ENCODE measurements at regions not wholly inside any gene's neighbourhood (a gene's known extent, or its start where the extent isn't known, plus 50 kb on each side); places are given as distances from the start of the nearest gene placed in this dataset.

DNA sequence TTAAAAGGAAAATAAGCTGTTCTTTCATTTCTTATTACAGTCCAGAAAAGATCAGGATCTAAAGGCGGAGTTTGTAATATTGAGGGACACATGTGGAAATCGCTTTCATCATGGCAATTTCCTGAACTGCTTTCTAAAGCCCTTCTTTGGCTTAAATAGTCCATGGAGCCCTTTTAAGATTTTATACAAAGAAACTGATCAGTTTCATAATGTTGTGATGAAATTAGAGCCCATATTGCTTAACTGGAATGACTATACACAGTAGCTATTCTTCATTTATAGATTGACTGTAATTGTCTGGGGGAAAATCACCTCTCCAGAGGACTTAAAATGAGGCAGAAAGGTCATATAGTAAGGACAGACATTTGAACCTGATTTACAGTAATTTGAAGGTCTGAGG lies 322.2 kb downstream of the ETAA1 start:
- Histone ChIP-seq H3K4me1 (ENCODE audit: low read length) (no peaks in the 10 kb centered on the region), H3K27me3 (ENCODE audit: low read length) (no peaks in the 10 kb centered on the region), H3K27ac (ENCODE audit: low read length) (no peak overlapping the region), H4K20me1 (ENCODE audit: insufficient read depth, low read depth, low read length) (no peaks in the 10 kb centered on the region), H3K9ac (ENCODE audit: low read length) (no peak overlapping the region), H3K9me3 (ENCODE audit: low read length) (no peaks in the 10 kb centered on the region), H3K4me3 (ENCODE audit: low read length) (no peak overlapping the region), H3K79me2 (ENCODE audit: low read length) (no peaks in the 10 kb centered on the region), H3K36me3 (ENCODE audit: insufficient read depth, low read length) (no peaks in the 10 kb centered on the region), H3K9me2 (replicated peaks; ENCODE audit: insufficient read depth, low read length) (no peaks in the 10 kb centered on the region), H3K4me2 (ENCODE audit: low read depth, low read length, poor library complexity, severe bottlenecking) (no peak overlapping the region), H2AFZ (ENCODE audit: low read length) (no peak overlapping the region)
- DNase-seq, result no peak

- DNase-seq, result no peak
- Histone ChIP-seq H3K9me2 (replicated peaks; ENCODE audit: insufficient read depth, low read length) (no peaks in the 10 kb centered on the region), H3K4me3 (ENCODE audit: low read length) (no peak overlapping the region), H3K27me3 (ENCODE audit: low read length) (no peaks in the 10 kb centered on the region), H3K36me3 (ENCODE audit: insufficient read depth, low read length) (no peaks in the 10 kb centered on the region), H3K4me2 (ENCODE audit: low read depth, low read length, poor library complexity, severe bottlenecking) (no peak overlapping the region), H3K79me2 (ENCODE audit: low read length) (no peaks in the 10 kb centered on the region), H3K27ac (ENCODE audit: low read length) (no peak overlapping the region), H3K4me1 (ENCODE audit: low read length) (peaks cover 6% of the 10 kb centered on the region), H3K9me3 (ENCODE audit: low read length) (no peaks in the 10 kb centered on the region), H4K20me1 (ENCODE audit: insufficient read depth, low read depth, low read length) (no peaks in the 10 kb centered on the region), H3K9ac (ENCODE audit: low read length) (no peak overlapping the region), H2AFZ (ENCODE audit: low read length) (no peak overlapping the region)
These were observed 324.4 kb downstream of the ETAA1 start for GRCh38 chr2:67721516-67721915.

DNA sequence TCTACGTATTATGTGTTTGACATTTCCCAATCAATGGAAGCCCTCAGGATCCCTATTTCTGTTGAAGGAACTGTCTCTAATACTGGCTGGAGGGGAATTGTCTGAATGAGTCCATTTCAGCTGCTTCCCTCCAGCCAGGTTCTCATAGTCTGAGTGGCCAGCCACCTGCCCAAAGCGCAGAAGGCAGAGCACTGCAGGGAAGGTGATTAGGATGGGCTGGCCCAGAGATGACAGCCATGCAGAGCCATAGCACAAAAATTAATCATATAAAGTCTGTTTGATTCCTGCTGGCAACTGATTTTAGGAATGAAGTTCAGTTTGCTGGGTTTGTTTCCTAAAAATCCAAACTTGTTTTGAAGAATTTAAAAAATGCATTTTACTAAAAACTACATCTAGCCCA lies 327.1 kb downstream of the ETAA1 start:
- Histone ChIP-seq H3K9ac (ENCODE audit: low read length) (no peak overlapping the region), H3K79me2 (ENCODE audit: low read length) (no peaks in the 10 kb centered on the region), H3K4me1 (ENCODE audit: low read length) (peaks cover 6% of the 10 kb centered on the region), H3K4me3 (ENCODE audit: low read length) (no peak overlapping the region), H3K9me2 (replicated peaks; ENCODE audit: insufficient read depth, low read length) (no peaks in the 10 kb centered on the region), H3K27ac (ENCODE audit: low read length) (no peak overlapping the region), H3K36me3 (ENCODE audit: insufficient read depth, low read length) (no peaks in the 10 kb centered on the region), H2AFZ (ENCODE audit: low read length) (no peak overlapping the region), H3K4me2 (ENCODE audit: low read depth, low read length, poor library complexity, severe bottlenecking) (no peak overlapping the region), H3K9me3 (ENCODE audit: low read length) (no peaks in the 10 kb centered on the region), H3K27me3 (ENCODE audit: low read length) (no peaks in the 10 kb centered on the region), H4K20me1 (ENCODE audit: insufficient read depth, low read depth, low read length) (no peaks in the 10 kb centered on the region)
- DNase-seq, result no peak

GRCh38 chr2:67725731-67726130 lies 328.6 kb downstream of the ETAA1 start:
- Histone ChIP-seq H3K36me3 (ENCODE audit: insufficient read depth, low read length) (no peaks in the 10 kb centered on the region), H3K79me2 (ENCODE audit: low read length) (no peaks in the 10 kb centered on the region), H3K27me3 (ENCODE audit: low read length) (no peaks in the 10 kb centered on the region), H3K9ac (ENCODE audit: low read length) (no peak overlapping the region), H3K4me2 (ENCODE audit: low read depth, low read length, poor library complexity, severe bottlenecking) (no peak overlapping the region), H2AFZ (ENCODE audit: low read length) (no peak overlapping the region), H3K4me1 (ENCODE audit: low read length) (peaks cover 6% of the 10 kb centered on the region), H3K27ac (ENCODE audit: low read length) (no peak overlapping the region), H4K20me1 (ENCODE audit: insufficient read depth, low read depth, low read length) (no peaks in the 10 kb centered on the region), H3K4me3 (ENCODE audit: low read length) (no peak overlapping the region), H3K9me3 (ENCODE audit: low read length) (no peaks in the 10 kb centered on the region), H3K9me2 (replicated peaks; ENCODE audit: insufficient read depth, low read length) (no peaks in the 10 kb centered on the region)
- no peak for DNase-seq

DNA sequence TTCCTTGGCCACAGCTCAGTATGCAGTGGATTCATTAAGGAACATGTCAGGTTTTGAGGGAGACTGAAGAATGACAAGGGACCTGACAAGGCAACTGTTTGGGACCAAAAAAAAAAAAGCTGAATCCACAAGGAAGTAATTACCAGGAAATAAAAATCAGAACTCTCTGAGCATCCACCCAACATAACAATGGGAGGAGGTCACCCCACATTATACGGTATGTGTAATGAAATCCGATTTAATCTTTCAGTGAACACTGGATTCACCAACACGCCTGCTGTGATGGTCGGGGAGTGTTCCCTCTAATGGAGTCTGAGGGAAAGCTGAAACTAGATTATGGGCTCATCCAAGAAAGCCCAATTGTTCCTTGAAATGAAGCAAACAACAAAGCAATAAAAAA lies 329.3 kb downstream of the ETAA1 start:
- Histone ChIP-seq H3K4me3 (ENCODE audit: low read length) (no peak overlapping the region), H3K79me2 (ENCODE audit: low read length) (no peaks in the 10 kb centered on the region), H3K9ac (ENCODE audit: low read length) (no peak overlapping the region), H3K9me3 (ENCODE audit: low read length) (no peaks in the 10 kb centered on the region), H3K27me3 (ENCODE audit: low read length) (no peaks in the 10 kb centered on the region), H3K4me1 (ENCODE audit: low read length) (peaks cover 6% of the 10 kb centered on the region), H3K36me3 (ENCODE audit: insufficient read depth, low read length) (no peaks in the 10 kb centered on the region), H3K27ac (ENCODE audit: low read length) (no peak overlapping the region), H4K20me1 (ENCODE audit: insufficient read depth, low read depth, low read length) (no peaks in the 10 kb centered on the region), H3K9me2 (replicated peaks; ENCODE audit: insufficient read depth, low read length) (no peaks in the 10 kb centered on the region), H2AFZ (ENCODE audit: low read length) (no peak overlapping the region), H3K4me2 (ENCODE audit: low read depth, low read length, poor library complexity, severe bottlenecking) (no peak overlapping the region)
- no peak for DNase-seq

GRCh38 chr2:67727131-67727530 lies 330.0 kb downstream of the ETAA1 start:
- H3K36me3 ChIP-seq (ENCODE audit: insufficient read depth, low read length), result no peaks in the 10 kb centered on the region
- no peaks in the 10 kb centered on the region for H3K27me3 ChIP-seq (ENCODE audit: low read length)
- H4K20me1 ChIP-seq (ENCODE audit: insufficient read depth, low read depth, low read length), result no peaks in the 10 kb centered on the region
- no peak overlapping the region for H3K4me2 ChIP-seq (ENCODE audit: low read depth, low read length, poor library complexity, severe bottlenecking)
- H2AFZ ChIP-seq (ENCODE audit: low read length), result no peak overlapping the region
- DNase-seq, result no peak
- H3K79me2 ChIP-seq (ENCODE audit: low read length), result no peaks in the 10 kb centered on the region
- no peak overlapping the region for H3K27ac ChIP-seq (ENCODE audit: low read length)
- H3K4me3 ChIP-seq (ENCODE audit: low read length), result no peak overlapping the region
- H3K4me1 ChIP-seq (ENCODE audit: low read length), result peaks cover 6% of the 10 kb centered on the region
- no peaks in the 10 kb centered on the region for H3K9me3 ChIP-seq (ENCODE audit: low read length)
- H3K9ac ChIP-seq (ENCODE audit: low read length), result no peak overlapping the region
- no peaks in the 10 kb centered on the region for H3K9me2 ChIP-seq (replicated peaks; ENCODE audit: insufficient read depth, low read length)

GRCh38 chr2:67727623-67728022 lies 330.5 kb downstream of the ETAA1 start:
- H2AFZ ChIP-seq (ENCODE audit: low read length), result no peak overlapping the region
- H3K9ac ChIP-seq (ENCODE audit: low read length), result no peak overlapping the region
- no peaks in the 10 kb centered on the region for H3K36me3 ChIP-seq (ENCODE audit: insufficient read depth, low read length)
- no peaks in the 10 kb centered on the region for H3K79me2 ChIP-seq (ENCODE audit: low read length)
- H3K4me2 ChIP-seq (ENCODE audit: low read depth, low read length, poor library complexity, severe bottlenecking), result no peak overlapping the region
- no peaks in the 10 kb centered on the region for H3K9me2 ChIP-seq (replicated peaks; ENCODE audit: insufficient read depth, low read length)
- H3K9me3 ChIP-seq (ENCODE audit: low read length), result no peaks in the 10 kb centered on the region
- no peaks in the 10 kb centered on the region for H3K27me3 ChIP-seq (ENCODE audit: low read length)
- DNase-seq, result no peak
- no peak overlapping the region for H3K4me3 ChIP-seq (ENCODE audit: low read length)
- H3K4me1 ChIP-seq (ENCODE audit: low read length), result peaks cover 6% of the 10 kb centered on the region
- H3K27ac ChIP-seq (ENCODE audit: low read length), result no peak overlapping the region
- no peaks in the 10 kb centered on the region for H4K20me1 ChIP-seq (ENCODE audit: insufficient read depth, low read depth, low read length)

- peaks cover 23% of the 10 kb centered on the region for H3K4me1 ChIP-seq (ENCODE audit: low read length)
- H3K36me3 ChIP-seq (ENCODE audit: insufficient read depth, low read length), result no peaks in the 10 kb centered on the region
- no peak overlapping the region for H3K9ac ChIP-seq (ENCODE audit: low read length)
- no peaks in the 10 kb centered on the region for H3K27me3 ChIP-seq (ENCODE audit: low read length)
- H4K20me1 ChIP-seq (ENCODE audit: insufficient read depth, low read depth, low read length), result no peaks in the 10 kb centered on the region
- no peak overlapping the region for H3K4me2 ChIP-seq (ENCODE audit: low read depth, low read length, poor library complexity, severe bottlenecking)
- no peak overlapping the region for H2AFZ ChIP-seq (ENCODE audit: low read length)
- no peak overlapping the region for H3K4me3 ChIP-seq (ENCODE audit: low read length)
- no peaks in the 10 kb centered on the region for H3K9me2 ChIP-seq (replicated peaks; ENCODE audit: insufficient read depth, low read length)
- no peak for DNase-seq
- no peaks in the 10 kb centered on the region for H3K79me2 ChIP-seq (ENCODE audit: low read length)
- no peaks in the 10 kb centered on the region for H3K9me3 ChIP-seq (ENCODE audit: low read length)
- no peak overlapping the region for H3K27ac ChIP-seq (ENCODE audit: low read length)
These were observed 332.3 kb downstream of the ETAA1 start for GRCh38 chr2:67729474-67729873.

- no peak overlapping the region for H3K27ac ChIP-seq (ENCODE audit: low read length)
- H3K9ac ChIP-seq (ENCODE audit: low read length), result no peak overlapping the region; the same call in 1 of the 2 replicates
- DNase-seq, result peak; percentile 92
- no peak overlapping the region for H3K4me2 ChIP-seq (ENCODE audit: low read depth, low read length, poor library complexity, severe bottlenecking)
- no peaks in the 10 kb centered on the region for H3K9me3 ChIP-seq (ENCODE audit: low read length)
- H3K9me2 ChIP-seq (replicated peaks; ENCODE audit: insufficient read depth, low read length), result no peaks in the 10 kb centered on the region
- no peaks in the 10 kb centered on the region for H4K20me1 ChIP-seq (ENCODE audit: insufficient read depth, low read depth, low read length)
- no peak overlapping the region for H3K4me3 ChIP-seq (ENCODE audit: low read length)
- no peaks in the 10 kb centered on the region for H3K36me3 ChIP-seq (ENCODE audit: insufficient read depth, low read length)
- H3K4me1 ChIP-seq (ENCODE audit: low read length), result peaks cover 41% of the 10 kb centered on the region
- no peaks in the 10 kb centered on the region for H3K27me3 ChIP-seq (ENCODE audit: low read length)
- 0 out of 2 replicates have a peak overlapping the region, but pooled peaks have one; percentile 25 for H2AFZ ChIP-seq (ENCODE audit: low read length)
- H3K79me2 ChIP-seq (ENCODE audit: low read length), result no peaks in the 10 kb centered on the region
These were observed 329.3 kb downstream of the C1D start for GRCh38 chr2:67733517-67733916.

All from Karpas-422 (cell line).